GM19240 (cell line): ENCODE measurements at regions not wholly inside any gene's neighbourhood (a gene's known extent, or its start where the extent isn't known, plus 50 kb on each side); places are given as distances from the start of the nearest gene placed in this dataset.
"Not testable (repeated sequence)": the region's sequence is repeated elsewhere in the genome, so short reads cannot be mapped to it uniquely, and the experiment has no call there.

Source experiments
- DNase-seq: peaks from one replicate; pipeline ENCODE4 v3.0.0; 2011; ENCODE audit warnings: low spot score; ENCODE audit not compliant: insufficient read length

DNA sequence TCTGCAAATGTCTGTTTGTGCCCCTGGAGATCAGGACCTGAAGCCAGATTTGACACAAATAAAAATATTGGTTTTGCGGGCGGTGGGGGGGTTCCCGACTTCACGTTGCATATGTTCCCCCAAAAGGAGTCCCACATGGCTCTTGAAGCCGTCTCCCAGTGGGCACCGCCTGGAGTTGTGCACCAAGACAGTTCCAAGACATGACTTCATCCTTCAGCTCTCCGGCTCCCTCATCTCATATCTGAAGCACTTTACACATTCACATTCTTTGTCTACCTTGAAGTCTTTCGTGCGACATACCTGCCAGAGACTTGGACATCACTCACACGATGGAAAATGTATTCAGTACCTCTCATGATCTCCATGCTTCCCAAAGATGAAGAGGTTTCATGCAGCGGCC is 362.8 kb upstream of the FOXK1 start:
- no peak for DNase-seq

DNA sequence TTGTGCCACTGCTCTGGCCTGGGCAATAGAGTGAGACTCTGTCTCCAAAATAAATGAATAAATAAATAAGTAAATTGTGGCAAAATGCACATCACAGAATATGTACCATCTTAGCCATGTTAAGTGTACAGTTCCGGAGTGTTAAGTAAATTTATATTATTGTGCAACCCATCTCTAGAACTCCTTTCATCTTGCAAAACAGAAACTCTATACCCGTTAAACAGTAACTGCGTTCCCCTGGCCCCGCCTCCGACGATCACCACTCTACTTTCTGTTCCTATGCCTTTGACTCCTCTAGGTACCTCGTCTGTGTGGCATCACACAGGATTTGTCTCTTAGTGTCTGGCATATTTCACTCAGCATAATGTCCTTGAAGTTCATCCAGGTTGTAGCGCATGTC is 356.4 kb upstream of the FOXK1 start:
- no peak for DNase-seq

DNA sequence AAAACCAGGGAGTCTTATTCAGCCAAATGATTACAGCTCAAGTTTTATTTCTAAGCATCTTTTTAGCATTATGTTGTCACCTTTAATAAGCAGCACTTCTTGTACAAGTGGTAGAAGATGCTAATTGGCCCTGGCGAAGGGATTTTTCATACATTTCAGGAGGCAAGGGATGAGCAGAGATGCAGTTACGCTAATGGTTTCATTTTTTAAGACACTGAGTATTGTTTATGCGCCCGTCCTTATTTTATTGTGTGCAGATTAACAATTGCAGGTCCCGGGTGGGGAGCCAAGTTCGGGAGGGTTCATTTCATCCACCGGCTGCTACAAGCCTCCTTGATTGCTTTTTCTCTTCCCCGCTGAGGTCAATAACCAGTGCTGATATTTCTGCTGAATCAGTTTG is 350.4 kb upstream of the FOXK1 start:
- DNase-seq, result no peak

DNA sequence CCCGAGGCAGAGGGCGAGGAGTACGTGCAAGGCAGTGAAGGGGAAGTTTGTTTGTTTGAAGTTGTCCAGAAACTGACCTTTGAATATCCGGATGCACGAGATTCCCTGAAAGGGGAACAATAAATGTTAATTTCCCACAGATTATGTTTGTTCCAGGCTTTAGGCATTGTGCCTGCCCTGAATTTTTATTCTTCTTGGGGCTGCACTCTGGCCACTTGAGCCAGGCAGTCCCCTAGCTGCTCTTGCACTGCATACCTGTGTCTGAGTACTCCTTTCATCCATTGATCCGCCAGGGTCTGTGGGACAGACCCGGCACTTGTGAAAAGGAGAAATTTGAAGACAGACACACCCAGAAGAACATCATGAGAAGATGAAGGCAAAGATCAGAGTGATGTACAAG is 343.5 kb upstream of the FOXK1 start:
- no peak for DNase-seq

DNA sequence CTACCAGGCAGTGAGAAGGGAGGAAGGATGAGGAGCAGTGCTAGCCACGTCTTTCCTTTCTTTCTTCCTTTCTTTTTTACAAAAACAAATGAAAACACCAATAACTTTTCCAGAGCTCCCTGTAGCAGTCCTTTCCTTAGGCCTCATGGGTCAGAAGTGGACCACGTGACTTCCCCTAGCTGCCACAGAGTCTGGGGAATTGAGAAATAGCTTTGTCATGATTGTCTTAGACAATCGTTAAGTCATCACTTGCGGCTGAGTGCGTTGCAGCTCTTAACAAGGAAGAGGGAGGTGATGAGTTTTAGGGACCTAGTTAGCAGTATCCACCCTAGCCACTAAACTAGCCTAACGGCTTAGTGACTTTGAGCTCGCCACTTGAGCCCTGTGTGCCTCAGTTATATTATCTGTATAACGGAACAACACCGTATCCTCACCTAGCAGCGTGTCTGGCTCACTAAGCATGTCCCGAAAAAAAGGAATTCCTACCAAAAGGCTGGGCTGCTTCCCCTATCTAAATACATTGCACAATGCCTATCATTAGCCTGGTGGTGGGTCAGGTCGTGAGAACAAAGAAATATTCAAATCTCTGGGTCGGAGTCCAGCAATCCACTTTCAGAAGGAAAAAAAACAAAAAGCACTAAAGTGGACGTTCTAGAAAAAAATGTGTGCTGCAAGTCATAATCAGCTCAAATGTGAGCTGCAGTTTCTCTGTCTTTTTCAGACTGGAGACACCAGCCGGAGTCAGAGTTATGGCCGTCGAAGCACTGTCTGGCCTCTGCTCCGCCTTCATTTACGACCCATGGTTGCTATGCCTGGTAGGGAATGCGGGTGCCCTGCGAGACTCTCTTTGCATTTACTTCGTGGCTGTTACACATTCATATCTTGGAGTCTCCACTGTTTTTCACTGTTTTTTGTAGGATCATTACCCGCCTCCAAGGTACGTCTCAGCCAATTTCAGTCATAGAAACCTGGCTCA is 338.5 kb upstream of the FOXK1 start:
- DNase-seq, result no peak

DNA sequence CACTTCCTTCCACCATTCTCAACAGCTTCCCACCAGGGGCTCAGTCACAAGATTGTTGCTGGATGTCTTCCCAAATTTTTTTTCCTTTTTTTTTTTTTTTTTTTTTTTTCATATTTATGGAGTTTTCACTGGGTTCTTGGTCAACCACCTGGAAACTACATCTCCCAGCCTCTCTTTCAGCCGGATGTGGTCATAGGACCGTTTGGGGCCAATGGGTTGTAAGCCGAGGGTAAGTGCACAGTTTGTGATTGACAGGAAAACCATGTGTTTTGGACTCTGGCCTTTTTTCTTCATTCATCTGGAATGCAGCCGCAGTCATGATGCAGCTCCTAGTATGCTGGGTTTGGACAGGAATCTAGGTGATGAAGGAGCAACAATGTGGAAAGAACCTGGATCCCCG is 337.1 kb upstream of the FOXK1 start:
- DNase-seq, result no peak

DNA sequence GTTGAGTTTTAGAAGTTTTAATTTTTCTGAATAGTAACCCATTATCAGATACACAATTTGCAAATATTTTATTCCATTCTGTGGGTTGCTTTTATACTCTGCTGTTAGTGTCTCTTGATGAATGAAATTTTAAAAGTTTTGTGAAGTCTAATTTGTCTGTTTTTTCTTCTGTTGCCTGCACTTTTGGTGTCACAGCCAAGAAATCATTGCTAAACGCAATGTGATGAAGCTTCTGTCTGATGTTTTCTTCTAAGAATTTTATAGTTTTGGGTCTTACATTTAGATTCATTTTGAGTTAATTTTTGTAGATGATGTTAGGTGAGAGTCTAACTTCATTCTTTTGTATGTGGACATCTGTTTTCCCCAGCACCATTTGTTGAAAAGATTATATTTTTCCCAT is 330.0 kb upstream of the FOXK1 start:
- no peak for DNase-seq

DNA sequence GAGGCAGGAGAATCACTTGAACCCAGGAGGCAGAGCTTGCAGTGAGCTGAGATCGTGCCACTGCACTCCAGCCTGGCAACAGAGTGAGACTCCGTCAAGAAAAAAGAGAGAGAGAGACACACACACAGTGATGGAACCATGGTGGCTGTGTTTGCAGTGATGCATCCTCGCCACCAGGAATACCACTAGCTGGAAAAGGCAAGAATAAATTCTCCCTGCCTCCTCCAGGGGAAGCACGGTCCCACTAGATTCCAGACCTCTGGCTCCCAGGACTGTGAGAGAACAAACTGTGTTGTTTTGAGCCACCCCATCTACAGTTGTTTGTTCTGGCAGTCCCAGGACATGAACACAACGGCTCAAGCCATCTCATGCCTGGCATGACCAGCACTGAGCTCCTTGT is 320.3 kb upstream of the FOXK1 start:
- no peak for DNase-seq

DNA sequence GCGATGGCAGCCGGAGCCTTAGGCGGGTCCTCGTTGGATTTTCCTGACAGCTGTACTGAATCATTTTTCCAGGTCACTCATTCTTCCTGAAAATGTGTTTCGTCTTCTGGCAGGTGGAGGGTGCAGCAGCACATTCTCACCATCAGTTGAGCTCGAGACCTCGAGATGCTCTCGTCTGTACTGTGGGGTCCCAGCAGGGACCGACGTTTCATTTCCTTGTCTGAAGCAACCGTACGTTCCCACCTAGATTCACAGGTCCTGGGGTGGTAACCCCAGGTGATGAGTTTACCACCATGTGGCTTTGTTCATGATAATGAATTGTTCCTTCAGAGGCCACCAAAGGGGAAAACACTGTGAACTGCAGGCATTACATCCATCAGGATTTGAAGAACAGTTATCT is 298.5 kb upstream of the FOXK1 start:
- DNase-seq, result no peak

DNA sequence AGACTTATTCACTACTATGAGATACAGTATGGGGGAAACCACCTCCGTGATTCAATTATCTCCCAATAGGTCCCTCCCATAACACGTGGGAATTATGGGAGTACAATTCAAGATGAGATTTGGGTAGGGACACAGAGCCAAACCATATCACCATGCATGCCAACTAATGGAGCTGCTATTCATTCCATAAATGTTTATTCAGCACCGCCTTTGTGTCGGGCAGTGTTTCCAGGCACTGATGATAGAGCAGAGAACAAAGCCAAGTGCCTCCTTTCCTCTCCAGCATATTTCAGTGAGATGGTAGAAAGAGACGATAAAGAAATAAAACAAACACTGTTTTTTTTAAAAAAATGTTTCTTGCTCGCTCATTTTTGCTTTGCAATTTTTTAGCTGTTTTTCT is 295.9 kb upstream of the FOXK1 start:
- no peak for DNase-seq

DNA sequence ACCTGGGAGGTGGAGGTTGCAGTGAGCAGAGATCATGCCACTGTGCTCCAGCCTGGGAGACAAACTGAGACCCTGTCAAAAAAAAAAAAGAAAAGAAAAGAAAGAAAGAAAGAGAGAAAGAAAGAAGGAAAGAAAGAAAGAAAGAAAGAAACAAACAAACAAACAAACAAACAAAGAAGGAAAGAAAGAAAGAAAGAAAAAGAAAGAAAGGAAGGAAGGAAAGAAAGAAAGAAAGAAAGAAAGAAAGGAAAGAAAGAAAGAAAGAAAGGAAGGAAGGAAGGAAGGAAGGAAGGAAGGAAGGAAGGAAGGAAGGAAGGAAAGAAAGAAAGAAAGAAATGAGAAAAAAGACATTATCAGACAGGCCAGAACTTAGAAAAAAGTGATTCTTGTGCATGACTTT is 291.0 kb upstream of the FOXK1 start:
- not testable (repeated sequence) for DNase-seq

DNA sequence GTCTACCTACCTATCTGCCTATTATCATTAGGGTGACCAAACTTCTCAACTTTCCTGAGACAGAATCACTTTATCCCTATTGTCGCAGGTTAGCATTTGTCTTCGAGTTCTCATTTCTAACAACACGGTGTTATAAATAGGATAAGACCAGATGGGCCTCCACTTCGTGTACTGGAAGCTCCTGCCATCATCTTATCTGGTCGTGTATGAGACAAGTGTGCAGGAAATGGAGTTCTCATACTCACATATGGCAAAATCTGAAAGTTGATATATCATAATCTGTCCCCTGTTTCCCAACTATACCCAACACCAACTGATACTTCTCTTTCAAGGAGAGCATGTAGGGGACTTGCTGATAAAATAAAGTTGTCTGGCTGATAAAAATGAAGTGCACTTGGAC is 287.4 kb upstream of the FOXK1 start:
- no peak for DNase-seq

DNA sequence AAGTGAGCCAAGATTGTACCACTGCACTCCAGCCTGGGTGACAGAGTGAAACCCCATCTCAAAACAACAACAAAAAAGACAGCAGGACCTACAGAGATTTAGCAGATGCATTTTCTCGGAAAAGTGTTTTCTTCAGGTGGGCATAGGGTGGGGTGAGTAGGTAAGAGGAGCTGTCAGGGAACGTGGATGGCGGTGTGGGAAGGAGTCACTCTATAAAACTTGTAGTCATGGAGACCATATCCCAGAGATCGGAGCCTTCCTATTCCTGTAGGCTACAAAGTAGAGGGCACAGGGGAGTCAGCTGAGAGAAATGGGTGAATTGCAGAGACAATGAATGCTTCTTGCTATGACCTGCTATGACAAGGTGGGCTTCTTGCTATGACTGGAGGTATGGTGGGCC is 283.0 kb upstream of the FOXK1 start:
- no peak for DNase-seq

DNA sequence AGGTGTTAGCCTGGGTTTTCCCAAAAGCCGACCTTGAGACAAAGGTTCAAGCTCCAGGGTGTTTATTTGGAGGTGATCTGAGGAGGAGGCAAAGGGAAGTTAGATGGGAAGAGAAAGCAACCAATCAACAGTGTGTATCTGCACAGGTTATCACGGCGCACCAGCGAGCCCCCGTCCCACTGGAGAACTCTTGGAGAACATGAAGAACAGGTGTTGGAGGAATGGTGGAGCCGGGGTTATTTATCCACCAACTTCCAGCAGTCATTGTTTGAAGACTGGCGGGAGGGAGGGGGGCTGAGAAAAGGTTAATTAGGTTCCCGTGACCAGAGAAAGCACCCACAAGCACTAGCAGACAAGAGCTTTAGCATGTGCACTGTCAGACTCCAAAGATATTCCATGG is 282.5 kb upstream of the FOXK1 start:
- DNase-seq, result no peak

DNA sequence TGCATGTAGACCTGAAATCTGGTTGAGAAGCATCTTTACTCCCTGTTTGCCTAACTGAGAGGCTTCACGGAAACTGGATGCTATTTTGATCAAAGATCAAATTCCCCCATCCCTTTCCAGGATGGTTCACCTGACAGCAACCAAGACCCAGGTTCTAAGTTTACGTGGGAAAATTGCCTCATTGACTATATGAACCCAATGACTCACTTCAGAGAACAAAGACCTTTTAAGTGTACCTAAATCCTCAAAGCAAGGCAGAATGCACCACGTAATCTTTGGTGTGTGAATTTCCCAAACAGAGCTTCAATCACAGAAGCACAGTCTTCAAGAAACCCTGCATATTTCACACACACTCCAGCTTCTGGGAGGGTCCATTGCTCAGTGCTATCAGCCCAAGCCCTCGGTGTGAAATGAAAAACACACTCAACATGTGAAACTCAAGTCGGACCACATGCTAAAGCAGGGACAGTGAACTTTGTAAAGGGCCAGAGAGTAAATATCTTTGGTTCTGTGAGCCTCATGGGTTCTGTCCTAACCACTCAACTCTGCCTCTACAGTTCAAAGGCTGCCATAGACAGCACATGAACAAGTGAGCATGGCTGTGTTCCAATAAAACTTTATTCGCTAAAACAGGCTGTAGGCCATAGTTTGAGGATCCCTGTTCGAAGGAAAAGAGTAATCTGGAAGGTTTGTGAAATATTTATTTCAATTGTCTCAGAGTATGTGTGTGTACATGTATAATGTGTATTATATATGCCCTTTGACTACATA is 275.6 kb upstream of the FOXK1 start:
- no peak for DNase-seq

DNA sequence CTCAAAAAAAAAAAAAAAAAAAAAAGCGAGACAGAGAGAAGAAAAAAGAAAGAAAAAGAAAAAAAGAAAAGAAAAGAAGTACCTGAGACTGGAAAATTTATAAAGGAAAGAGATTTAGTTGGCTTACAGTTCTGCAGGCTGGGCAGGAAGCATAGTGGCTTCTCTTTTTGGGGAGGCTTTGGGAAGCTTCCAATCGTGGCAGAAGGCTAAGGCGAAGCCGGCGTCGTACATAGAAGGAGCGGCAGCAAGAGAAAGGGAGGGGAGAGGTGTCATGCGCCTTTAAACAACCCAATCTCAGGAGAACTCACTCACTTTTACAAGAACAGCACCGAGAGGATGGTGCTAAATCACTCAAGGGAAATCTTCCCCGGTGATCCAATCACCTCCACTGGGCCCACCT is 272.1 kb upstream of the FOXK1 start:
- DNase-seq, result no peak

DNA sequence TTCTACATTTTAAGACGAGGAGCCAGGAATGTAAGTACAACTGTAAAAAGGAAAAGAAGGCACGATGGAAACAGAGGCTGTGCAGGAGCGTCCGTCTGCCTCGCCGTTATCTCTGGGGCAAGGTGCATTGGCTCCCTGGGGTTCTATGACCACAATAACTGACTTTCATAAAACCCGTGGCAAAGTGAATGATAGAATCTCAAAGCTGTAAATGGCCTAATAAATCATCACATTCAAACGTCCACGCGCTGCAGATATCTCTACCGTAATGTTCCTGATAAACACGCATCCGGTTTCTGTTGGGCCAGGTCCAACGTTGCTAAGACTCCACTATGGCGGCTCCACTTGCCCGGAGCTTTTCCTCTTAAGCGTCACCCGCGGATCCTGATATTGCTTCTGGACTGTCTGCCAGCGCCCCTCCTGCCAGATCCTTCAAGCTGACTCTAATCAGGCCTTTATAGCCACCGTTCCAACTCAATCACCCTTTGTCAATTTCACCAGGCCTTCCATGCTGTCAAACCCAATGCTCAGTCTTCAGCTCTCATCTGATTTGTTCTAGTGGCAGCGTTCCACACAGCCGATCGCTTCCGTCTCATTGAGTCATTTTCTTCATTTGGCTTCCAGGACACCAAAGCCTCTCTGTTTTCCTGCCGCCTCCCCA is 265.6 kb upstream of the FOXK1 start:
- DNase-seq, result no peak

DNA sequence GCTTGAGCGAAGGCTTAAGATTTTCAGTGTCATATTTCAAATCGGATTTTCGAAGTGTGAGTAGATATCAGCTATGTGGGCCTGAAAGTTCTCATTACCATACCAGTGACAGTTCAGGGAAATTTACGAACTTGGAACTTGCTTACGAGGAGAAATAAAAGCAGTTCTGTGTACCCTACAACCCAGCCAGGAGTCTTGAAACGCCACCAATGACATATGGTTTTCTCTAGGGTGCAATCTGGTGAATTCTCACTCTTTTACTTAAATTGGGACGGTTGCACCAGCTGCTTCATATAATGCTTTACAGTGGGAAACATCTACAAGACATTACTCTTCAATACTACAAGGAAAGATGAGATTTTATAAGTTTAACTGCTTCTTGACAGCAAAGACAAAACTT is 253.6 kb upstream of the FOXK1 start:
- no peak for DNase-seq

DNA sequence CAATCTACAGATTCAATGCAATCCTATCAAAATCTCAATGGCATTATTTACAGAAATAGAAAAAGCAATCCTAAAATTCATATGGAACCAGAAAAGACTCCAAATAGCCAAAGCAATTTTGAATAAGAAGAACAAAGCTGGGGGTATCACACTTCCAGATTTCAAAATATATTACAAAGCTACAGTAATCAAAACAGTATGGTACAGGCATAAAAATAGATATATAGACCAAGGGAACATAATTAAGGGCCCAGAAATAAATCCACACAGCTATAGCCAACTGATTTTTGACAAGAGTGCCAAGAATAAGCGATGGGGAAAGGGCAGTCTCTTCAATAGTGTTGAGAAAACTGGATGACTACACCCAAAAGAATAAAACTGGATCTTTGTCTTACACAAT is 251.9 kb upstream of the FOXK1 start:
- no peak for DNase-seq

DNA sequence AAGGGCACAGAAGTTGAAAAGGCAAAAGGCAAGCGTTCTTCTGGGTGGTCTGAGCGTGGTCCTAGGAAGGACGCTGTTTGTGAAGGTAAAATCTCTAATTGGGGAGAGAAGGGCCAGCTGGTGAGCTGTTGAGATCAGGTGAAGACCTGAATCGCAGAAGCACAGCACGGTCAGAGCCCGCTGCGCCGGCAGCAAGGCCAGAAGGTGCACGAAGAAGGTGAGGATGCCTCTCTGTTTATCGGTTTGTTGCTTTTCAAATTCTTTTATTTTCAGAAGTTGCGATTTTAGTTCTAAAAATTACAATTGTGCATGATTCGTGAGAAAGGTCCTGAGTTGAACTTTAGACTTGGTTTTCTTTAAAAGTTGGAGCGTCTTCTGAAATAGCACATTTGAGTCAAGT is 247.8 kb upstream of the FOXK1 start:
- no peak for DNase-seq

DNA sequence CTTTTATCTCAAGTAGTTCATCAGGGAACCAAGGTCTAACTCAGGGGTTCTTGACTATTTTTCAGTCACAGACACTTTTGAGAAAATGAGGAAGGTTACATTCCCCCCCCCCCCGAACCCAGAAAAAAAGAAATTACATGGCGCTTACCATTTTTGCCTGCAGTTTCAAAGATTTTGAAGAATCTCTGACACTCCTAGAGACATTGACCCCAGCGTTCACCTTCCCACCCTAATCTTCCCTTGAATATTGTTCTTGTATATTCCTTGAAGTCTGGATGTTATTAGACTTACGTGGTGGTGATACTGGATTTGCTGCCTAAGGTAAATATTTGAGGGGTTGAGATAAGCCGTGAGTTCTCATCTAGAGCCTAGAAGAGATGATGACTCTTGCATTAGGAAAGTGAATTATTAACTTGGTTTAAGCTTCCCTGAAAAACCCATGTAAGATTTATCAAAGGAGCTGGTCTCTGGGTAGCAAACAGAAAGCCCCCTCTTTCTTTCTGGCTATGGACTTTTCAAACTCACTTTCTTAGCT is 245.7 kb upstream of the FOXK1 start:
- no peak for DNase-seq

DNA sequence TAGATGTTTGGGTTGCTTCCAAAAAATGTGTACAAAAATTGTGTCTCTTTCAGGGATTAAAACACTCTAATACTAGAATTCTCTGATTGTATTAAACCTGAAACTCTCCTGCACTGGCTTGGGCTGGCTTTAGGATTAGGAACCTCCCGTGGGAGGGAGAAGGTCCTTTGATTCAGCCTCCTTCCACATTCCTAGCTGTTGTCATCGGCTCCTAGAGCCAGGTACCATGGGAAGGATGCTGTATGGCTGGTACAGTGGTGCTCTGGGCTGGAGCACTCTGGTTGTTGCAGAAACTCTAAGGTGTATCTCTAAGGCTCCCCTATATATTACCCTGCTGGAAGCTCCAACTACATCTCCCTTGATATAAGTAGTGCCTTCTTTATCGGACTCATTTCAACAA is 245.2 kb upstream of the FOXK1 start:
- no peak for DNase-seq
